ENCODE measurements at regions not wholly inside any gene's neighbourhood (a gene's known extent, or its start where the extent isn't known, plus 50 kb on each side); places are given as distances from the start of the nearest gene placed in this dataset.

- TF ChIP-seq TAF1 (IDR thresholded peaks at IDR 0.05; ENCODE audit: borderline replicate concordance, low read depth, low read length): no peak
- no peak for TF ChIP-seq POLR2A (IDR thresholded peaks at IDR 0.05; ENCODE audit: low read depth, low read length)
- TF ChIP-seq POLR2AphosphoS5 (IDR thresholded peaks at IDR 0.05; ENCODE audit: low read depth, low read length): no peak
- DNase-seq (ENCODE audit: insufficient read length): no peak
- FAIRE-seq: no peak
Measured at GRCh38 chrX:6849716-6850414, 297.6 kb upstream of the STS start.

- no peak for TF ChIP-seq TAF1 (IDR thresholded peaks at IDR 0.05; ENCODE audit: borderline replicate concordance, low read depth, low read length)
- no peak for TF ChIP-seq POLR2AphosphoS5 (IDR thresholded peaks at IDR 0.05; ENCODE audit: low read depth, low read length)
- TF ChIP-seq POLR2A (IDR thresholded peaks at IDR 0.05; ENCODE audit: low read depth, low read length): no peak
- DNase-seq (ENCODE audit: insufficient read length) (no peak), FAIRE-seq (no peak)
Measured at GRCh38 chrX:6832619-6833018, 297.7 kb upstream of the VCX3A start.

GRCh38 chrX:6826856-6827255 lies 291.9 kb upstream of the VCX3A start:
- DNase-seq (ENCODE audit: insufficient read length): no peak
- TF ChIP-seq POLR2A (IDR thresholded peaks at IDR 0.05; ENCODE audit: low read depth, low read length): no peak
- no peak for TF ChIP-seq POLR2AphosphoS5 (IDR thresholded peaks at IDR 0.05; ENCODE audit: low read depth, low read length)
- no peak for TF ChIP-seq TAF1 (IDR thresholded peaks at IDR 0.05; ENCODE audit: borderline replicate concordance, low read depth, low read length)
- FAIRE-seq: no peak

GRCh38 chrX:6821730-6822129 lies 286.8 kb upstream of the VCX3A start:
- no peak for TF ChIP-seq TAF1 (IDR thresholded peaks at IDR 0.05; ENCODE audit: borderline replicate concordance, low read depth, low read length)
- no peak for TF ChIP-seq POLR2A (IDR thresholded peaks at IDR 0.05; ENCODE audit: low read depth, low read length)
- TF ChIP-seq POLR2AphosphoS5 (IDR thresholded peaks at IDR 0.05; ENCODE audit: low read depth, low read length): no peak
- FAIRE-seq (no peak), DNase-seq (ENCODE audit: insufficient read length) (no peak)

- DNase-seq (ENCODE audit: insufficient read length) (no peak), FAIRE-seq (peak; percentile 14)
- no peak for TF ChIP-seq POLR2A (IDR thresholded peaks at IDR 0.05; ENCODE audit: low read depth, low read length)
- no peak for TF ChIP-seq POLR2AphosphoS5 (IDR thresholded peaks at IDR 0.05; ENCODE audit: low read depth, low read length)
- no peak for TF ChIP-seq TAF1 (IDR thresholded peaks at IDR 0.05; ENCODE audit: borderline replicate concordance, low read depth, low read length)
Measured at GRCh38 chrX:6813836-6814370, 279.0 kb upstream of the VCX3A start.

GRCh38 chrX:6812087-6812486 lies 277.2 kb upstream of the VCX3A start:
- no peak for DNase-seq (ENCODE audit: insufficient read length)
- FAIRE-seq: no peak
- TF ChIP-seq POLR2AphosphoS5 (IDR thresholded peaks at IDR 0.05; ENCODE audit: low read depth, low read length) (no peak), TAF1 (IDR thresholded peaks at IDR 0.05; ENCODE audit: borderline replicate concordance, low read depth, low read length) (no peak)

GRCh38 chrX:6810776-6811175 lies 275.9 kb upstream of the VCX3A start:
- FAIRE-seq (peak; percentile 75), DNase-seq (ENCODE audit: insufficient read length) (no peak)
- TF ChIP-seq POLR2A (IDR thresholded peaks at IDR 0.05; ENCODE audit: low read depth, low read length): no peak
- no peak for TF ChIP-seq POLR2AphosphoS5 (IDR thresholded peaks at IDR 0.05; ENCODE audit: low read depth, low read length)
- TF ChIP-seq TAF1 (IDR thresholded peaks at IDR 0.05; ENCODE audit: borderline replicate concordance, low read depth, low read length): no peak

GRCh38 chrX:6803607-6804006 lies 268.7 kb upstream of the VCX3A start:
- TF ChIP-seq TAF1 (IDR thresholded peaks at IDR 0.05; ENCODE audit: borderline replicate concordance, low read depth, low read length) (no peak), POLR2AphosphoS5 (IDR thresholded peaks at IDR 0.05; ENCODE audit: low read depth, low read length) (no peak)
- FAIRE-seq: no peak

GRCh38 chrX:6793000-6793399 lies 258.1 kb upstream of the VCX3A start:
- TF ChIP-seq TAF1 (IDR thresholded peaks at IDR 0.05; ENCODE audit: borderline replicate concordance, low read depth, low read length) (no peak), POLR2A (IDR thresholded peaks at IDR 0.05; ENCODE audit: low read depth, low read length) (no peak), POLR2AphosphoS5 (IDR thresholded peaks at IDR 0.05; ENCODE audit: low read depth, low read length) (no peak)
- DNase-seq (ENCODE audit: insufficient read length): no peak
- no peak for FAIRE-seq

More at GRCh38 chrX:6803607-6804006, 268.7 kb upstream of the VCX3A start:
- DNase-seq (ENCODE audit: insufficient read length): no peak

- TF ChIP-seq POLR2A (IDR thresholded peaks at IDR 0.05; ENCODE audit: low read depth, low read length): no peak
- TF ChIP-seq TAF1 (IDR thresholded peaks at IDR 0.05; ENCODE audit: borderline replicate concordance, low read depth, low read length): no peak
- no peak for TF ChIP-seq POLR2AphosphoS5 (IDR thresholded peaks at IDR 0.05; ENCODE audit: low read depth, low read length)
- no peak for DNase-seq (ENCODE audit: insufficient read length)
- no peak for FAIRE-seq
Measured at GRCh38 chrX:6783912-6784311, 249.0 kb upstream of the VCX3A start.

GRCh38 chrX:6782831-6783230 lies 247.9 kb upstream of the VCX3A start:
- TF ChIP-seq TAF1 (IDR thresholded peaks at IDR 0.05; ENCODE audit: borderline replicate concordance, low read depth, low read length): no peak
- TF ChIP-seq POLR2A (IDR thresholded peaks at IDR 0.05; ENCODE audit: low read depth, low read length): no peak
- no peak for TF ChIP-seq POLR2AphosphoS5 (IDR thresholded peaks at IDR 0.05; ENCODE audit: low read depth, low read length)
- no peak for DNase-seq (ENCODE audit: insufficient read length)
- no peak for FAIRE-seq
